ENCODE measurements at regions not wholly inside any gene's neighbourhood (a gene's known extent, or its start where the extent isn't known, plus 50 kb on each side); places are given as distances from the start of the nearest gene placed in this dataset.

DNA sequence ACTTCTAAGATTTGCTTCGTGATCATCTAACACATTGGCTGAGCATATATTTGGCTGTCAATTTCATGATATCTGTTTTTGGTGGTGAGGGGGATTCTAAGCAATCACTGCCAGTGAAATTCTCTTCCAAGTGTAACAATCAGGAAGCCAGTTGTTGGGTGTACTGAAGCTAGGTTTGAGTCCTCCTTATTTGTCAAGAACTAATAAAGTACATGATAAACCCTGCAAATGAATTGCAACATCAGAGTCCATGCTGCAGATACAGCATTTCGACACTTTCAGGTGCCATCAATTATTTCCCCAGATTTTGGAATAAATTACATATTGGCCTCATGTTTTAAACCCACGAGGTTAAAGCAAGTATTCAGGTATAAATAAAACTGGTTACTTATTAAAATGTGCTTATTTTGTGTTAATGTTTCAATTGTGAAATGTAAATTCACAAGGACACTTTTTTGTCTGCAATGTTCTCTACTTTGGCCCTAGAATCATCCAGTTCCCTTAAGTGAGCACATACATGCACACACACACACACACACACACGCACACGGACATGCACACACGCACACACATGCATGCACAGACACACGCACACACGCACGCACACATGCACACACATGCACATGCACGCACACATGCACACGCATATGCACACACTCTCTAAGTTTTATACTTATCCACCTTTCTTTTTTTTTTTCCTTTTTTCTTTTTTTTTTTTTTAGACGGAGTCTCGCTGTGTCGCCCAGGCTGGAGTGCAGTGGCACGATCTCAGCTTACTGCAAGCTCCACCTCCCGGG, 510.2 kb upstream of the KLF6 start:
- Histone ChIP-seq H3K27me3 (ENCODE audit: control insufficient read depth, insufficient read depth, low read length) (no peaks in the 10 kb centered on the region), H3K4me3 (ENCODE audit: low read depth, low read length) (no peak overlapping the region), H3K36me3 (ENCODE audit: control insufficient read depth, insufficient read depth, low read length) (no peaks in the 10 kb centered on the region)
- DNase-seq (ENCODE audit: low read depth) = no peak
- FAIRE-seq = no peak
- TF ChIP-seq, protein P1, sequence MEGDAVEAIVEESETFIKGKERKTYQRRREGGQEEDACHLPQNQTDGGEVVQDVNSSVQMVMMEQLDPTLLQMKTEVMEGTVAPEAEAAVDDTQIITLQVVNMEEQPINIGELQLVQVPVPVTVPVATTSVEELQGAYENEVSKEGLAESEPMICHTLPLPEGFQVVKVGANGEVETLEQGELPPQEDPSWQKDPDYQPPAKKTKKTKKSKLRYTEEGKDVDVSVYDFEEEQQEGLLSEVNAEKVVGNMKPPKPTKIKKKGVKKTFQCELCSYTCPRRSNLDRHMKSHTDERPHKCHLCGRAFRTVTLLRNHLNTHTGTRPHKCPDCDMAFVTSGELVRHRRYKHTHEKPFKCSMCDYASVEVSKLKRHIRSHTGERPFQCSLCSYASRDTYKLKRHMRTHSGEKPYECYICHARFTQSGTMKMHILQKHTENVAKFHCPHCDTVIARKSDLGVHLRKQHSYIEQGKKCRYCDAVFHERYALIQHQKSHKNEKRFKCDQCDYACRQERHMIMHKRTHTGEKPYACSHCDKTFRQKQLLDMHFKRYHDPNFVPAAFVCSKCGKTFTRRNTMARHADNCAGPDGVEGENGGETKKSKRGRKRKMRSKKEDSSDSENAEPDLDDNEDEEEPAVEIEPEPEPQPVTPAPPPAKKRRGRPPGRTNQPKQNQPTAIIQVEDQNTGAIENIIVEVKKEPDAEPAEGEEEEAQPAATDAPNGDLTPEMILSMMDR (IDR thresholded peaks at IDR 0.05; ENCODE audit: insufficient read depth, low read length, severe bottlenecking) = no peak

DNA sequence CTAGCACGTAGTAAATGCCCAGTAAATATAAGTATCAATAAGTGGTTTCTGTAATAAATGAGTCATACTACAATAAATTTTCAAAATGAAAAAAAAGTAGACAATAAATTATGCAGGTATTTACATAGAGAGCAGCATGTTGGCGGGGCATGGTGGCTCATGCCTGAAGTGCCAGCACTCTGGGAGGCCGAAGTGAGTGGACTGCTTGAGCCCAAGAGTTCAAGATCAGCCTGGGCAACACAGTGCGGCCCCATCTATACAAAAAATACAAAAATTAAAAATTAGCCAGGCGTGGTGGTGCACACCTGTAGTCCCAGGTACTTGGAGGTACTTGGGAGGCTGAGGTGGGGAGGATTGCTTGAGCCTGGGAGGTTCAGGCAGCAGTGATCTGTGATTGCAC, 509.3 kb upstream of the KLF6 start:
- FAIRE-seq (no peak), DNase-seq (ENCODE audit: low read depth) (no peak)
- no peak overlapping the region for H3K4me3 ChIP-seq (ENCODE audit: low read depth, low read length)
- no peaks in the 10 kb centered on the region for H3K27me3 ChIP-seq (ENCODE audit: control insufficient read depth, insufficient read depth, low read length)
- H3K36me3 ChIP-seq (ENCODE audit: control insufficient read depth, insufficient read depth, low read length) = no peaks in the 10 kb centered on the region
- TF ChIP-seq, protein P1 (IDR thresholded peaks at IDR 0.05; ENCODE audit: insufficient read depth, low read length, severe bottlenecking) = no peak

- H3K36me3 ChIP-seq (ENCODE audit: control insufficient read depth, insufficient read depth, low read length) = no peaks in the 10 kb centered on the region
- no peak for DNase-seq (ENCODE audit: low read depth)
- H3K27me3 ChIP-seq (ENCODE audit: control insufficient read depth, insufficient read depth, low read length) = no peaks in the 10 kb centered on the region
- TF ChIP-seq, protein P1 (IDR thresholded peaks at IDR 0.05; ENCODE audit: insufficient read depth, low read length, severe bottlenecking) = no peak
- H3K4me3 ChIP-seq (ENCODE audit: low read depth, low read length) = no peak overlapping the region
- FAIRE-seq = no peak
Observed at GRCh38 chr10:4291990-4292389, 507.0 kb upstream of the KLF6 start.

GRCh38 chr10:4285121-4285520, 500.1 kb upstream of the KLF6 start:
- TF ChIP-seq, protein P1 (IDR thresholded peaks at IDR 0.05; ENCODE audit: insufficient read depth, low read length, severe bottlenecking) = no peak
- Histone ChIP-seq H3K4me3 (ENCODE audit: low read depth, low read length) (no peak overlapping the region), H3K27me3 (ENCODE audit: control insufficient read depth, insufficient read depth, low read length) (no peaks in the 10 kb centered on the region), H3K36me3 (ENCODE audit: control insufficient read depth, insufficient read depth, low read length) (no peaks in the 10 kb centered on the region)
- DNase-seq (ENCODE audit: low read depth) (no peak), FAIRE-seq (no peak)

- no peak for FAIRE-seq
- Histone ChIP-seq H3K4me3 (ENCODE audit: low read depth, low read length) (no peak overlapping the region), H3K27me3 (ENCODE audit: control insufficient read depth, insufficient read depth, low read length) (no peaks in the 10 kb centered on the region), H3K36me3 (ENCODE audit: control insufficient read depth, insufficient read depth, low read length) (no peaks in the 10 kb centered on the region)
- TF ChIP-seq, protein P1 (IDR thresholded peaks at IDR 0.05; ENCODE audit: insufficient read depth, low read length, severe bottlenecking) = no peak
- no peak for DNase-seq (ENCODE audit: low read depth)
Observed at GRCh38 chr10:4283846-4284610, 499.0 kb upstream of the KLF6 start.

Data from bronchial epithelial cell (primary cell).